ENCODE measurements at regions not wholly inside any gene's neighbourhood (a gene's known extent, or its start where the extent isn't known, plus 50 kb on each side); places are given as distances from the start of the nearest gene placed in this dataset.
A peak's percentile ranks its signal among the peaks of the same experiment; 100 is the strongest.
"Not testable (repeated sequence)": the region's sequence is repeated elsewhere in the genome, so short reads cannot be mapped to it uniquely, and the experiment has no call there.

DNA sequence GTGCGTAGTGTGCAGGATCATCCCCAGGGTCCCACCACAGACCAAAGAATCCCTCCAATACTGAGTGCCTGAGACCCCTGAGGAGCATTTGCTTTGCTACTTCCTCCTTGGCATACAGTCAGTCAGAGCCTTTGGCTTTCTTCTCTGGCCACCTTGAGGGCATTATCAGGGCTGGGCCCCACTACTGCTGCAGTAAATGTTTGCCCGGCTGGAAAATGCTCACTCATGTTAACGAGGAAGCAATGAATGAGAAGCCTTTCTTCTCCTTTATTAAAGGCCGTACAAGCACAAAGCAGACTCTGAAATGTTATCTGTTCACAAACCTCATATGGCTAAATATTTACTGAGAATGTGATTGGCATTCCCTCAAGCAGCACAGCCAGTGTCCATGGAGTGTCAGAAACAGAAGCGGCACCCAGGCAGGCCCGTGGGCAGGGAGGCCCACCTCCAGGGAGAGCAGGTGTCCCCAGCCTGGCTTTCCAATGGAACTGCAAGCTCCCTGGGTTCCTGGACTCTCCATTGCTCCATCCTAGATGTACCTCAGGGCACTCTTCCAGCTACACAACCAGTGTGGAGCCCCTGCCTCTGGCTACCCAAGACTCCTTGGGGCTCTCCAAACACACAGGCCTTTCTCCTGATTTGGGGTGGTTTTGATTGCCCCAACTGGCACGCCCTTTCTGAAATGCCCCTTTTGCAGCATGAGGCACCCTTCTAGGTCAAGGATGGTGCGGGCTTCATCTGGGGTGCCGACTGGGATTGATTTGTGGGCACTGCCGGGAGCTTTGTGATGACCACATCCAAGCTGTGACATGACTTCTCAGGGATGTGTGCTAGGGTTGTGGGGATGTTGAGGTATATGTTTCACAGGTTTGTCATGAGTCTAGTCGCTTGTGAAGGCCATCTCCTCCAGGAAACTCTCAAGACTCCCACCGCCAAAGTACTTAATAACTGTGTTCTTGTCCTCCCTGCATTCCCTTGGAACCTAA is 195.6 kb downstream of the FAM43A start:
- DNase-seq (ENCODE audit: low read depth), result no peak

GRCh38 chr3:194884649-194885315 is 199.1 kb downstream of the FAM43A start:
- no peak for DNase-seq (ENCODE audit: low read depth)

DNA sequence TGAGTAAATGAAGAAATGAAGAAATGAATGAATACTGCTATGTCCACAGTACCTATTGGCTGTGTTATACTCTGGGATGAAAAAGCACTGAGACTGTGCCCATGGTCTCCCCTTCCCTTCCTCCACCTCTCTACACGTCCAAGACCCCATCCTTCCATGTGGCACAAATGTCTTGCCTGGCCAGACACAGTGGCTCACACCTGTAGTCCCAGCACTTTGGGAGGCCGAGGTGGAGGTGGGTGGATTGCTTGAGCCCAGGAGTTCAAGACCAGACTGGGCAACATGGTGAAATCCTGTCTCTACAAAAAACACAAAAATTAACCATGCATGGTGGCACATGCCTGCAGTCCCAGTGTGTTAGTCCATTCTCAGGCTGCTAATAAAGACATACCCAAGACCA is 200.1 kb downstream of the FAM43A start:
- no peak for DNase-seq (ENCODE audit: low read depth)

GRCh38 chr3:194886836-194887235 is 201.2 kb downstream of the FAM43A start:
- DNase-seq (ENCODE audit: low read depth), result no peak

GRCh38 chr3:194888062-194888461 is 202.4 kb downstream of the FAM43A start:
- DNase-seq (ENCODE audit: low read depth), result not testable (repeated sequence)

DNA sequence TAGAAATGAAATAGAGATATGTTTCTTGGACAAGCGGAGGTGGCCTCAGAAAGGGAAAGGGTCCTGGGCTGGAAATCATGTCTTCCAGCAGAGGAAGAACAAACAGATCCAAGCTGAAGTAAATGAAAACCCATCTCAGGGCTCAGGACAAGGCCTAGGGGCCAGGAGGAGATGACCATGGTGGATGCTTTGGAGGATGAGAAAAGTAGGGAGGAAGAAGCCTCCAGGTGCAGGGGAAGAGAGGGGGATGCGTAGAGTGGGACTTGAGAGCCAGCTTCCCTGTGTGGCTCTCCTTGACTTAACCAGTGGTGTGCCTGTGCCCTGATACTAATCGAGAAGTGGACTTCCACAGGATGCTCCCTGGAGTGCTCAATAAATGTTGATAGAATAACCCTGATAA is 203.2 kb downstream of the FAM43A start:
- DNase-seq (ENCODE audit: low read depth), result no peak

DNA sequence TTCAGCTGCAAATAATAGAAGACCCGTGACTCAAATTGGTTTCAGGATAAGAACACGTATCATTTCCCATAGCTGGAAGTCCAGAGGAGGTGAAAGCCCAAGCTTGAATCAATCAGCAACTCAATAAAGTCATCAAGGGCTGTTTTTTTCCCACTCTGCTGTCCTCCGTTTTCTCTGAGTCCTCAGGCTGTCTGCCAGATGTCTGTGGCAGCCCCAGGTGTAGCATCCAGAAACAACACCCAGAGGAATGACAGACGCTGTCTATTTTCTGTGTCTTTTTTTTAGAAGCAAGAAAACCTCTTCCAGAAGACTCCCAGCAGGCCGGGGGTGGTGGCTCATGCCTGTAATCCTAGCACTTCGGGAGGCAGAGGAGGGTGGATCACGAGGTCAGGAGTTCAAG is 204.4 kb downstream of the FAM43A start:
- no peak for DNase-seq (ENCODE audit: low read depth)

- no peak for DNase-seq (ENCODE audit: low read depth)
These were observed 207.7 kb downstream of the FAM43A start for GRCh38 chr3:194893121-194893987.

DNA sequence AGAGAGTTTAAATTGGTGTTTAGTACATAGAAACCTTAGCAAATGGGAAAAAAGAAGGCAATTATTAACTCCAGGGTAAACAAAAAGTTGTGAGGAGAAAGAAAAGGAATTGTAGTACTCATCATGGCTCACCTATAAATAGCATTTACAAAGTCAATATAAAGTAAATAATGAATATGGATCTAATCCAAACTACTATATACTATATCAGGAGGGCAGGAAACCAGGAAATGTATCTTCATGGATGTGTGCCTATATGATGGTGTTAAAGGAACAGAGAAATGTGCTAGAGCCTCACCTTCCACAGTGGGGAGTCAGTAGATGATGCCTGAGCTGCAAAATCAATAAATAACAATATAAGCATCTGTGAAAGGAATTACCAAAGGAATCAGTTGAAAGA is 208.9 kb downstream of the FAM43A start:
- no peak for DNase-seq (ENCODE audit: low read depth)

- DNase-seq (ENCODE audit: low read depth), result no peak
These were observed 215.3 kb downstream of the FAM43A start for GRCh38 chr3:194900854-194901522.

- DNase-seq (ENCODE audit: low read depth), result not testable (repeated sequence)
These were observed 217.8 kb downstream of the FAM43A start for GRCh38 chr3:194903447-194903846.

- DNase-seq (ENCODE audit: low read depth), result not testable (repeated sequence)
These were observed 219.3 kb downstream of the FAM43A start for GRCh38 chr3:194904999-194905398.

DNA sequence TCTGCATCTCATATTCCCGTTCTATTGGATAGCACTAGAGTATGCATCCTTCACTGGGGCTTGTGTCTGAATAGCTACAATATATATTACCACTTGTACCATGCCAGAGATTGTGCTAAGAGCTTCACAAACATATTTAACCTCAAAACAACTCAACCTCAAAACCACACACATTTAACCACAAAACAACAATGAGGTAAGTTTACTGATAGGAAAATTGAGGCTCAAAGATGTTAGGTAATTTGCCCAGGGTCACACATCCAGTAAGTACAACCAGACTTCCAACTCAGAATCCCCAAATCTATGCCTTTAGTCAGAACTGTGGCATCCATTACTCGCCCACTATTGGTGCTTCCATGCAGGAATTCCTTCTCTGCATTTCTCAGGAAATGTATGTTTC is 220.0 kb downstream of the FAM43A start:
- DNase-seq (ENCODE audit: low read depth), result no peak

DNA sequence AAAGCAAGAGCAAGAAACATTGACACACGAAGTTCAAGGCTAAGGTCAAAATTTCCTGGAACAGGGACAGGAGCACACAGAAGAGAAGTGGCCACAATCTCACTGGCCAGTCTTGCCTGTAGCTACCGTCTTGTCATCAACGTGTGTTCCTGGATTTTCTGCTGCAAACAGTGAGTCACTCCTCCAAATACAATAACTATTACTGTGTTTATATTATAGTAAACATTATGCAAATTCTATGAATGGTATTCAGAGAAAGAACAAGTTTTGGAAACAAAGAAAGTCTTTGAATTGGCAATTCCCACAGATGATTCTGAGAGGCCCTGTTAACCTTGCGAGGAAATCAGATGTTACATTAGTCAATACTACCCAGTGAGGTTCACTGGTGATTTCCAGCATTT is 220.5 kb downstream of the FAM43A start:
- DNase-seq (ENCODE audit: low read depth), result peak; percentile 18

GRCh38 chr3:194906970-194907629 is 221.4 kb downstream of the FAM43A start:
- DNase-seq (ENCODE audit: low read depth), result no peak

DNA sequence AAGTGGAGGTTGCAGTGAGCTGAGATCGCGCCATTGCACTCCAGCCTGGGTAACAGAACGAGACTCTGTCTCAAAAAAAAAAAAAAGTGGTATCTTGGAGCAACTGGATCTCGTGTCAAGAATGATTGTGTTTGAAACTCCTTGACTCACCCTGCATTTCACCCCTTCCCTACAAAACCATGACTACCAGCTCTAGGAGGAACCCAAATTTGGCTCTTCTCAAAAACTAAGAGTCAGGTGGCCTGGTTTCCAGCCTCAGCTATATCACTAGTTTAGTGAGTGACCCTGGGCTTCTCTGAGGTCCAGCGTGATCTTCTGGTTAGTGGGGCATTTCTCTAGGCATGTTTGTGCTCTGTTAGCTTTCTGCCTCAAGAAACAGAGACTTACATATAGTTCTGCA is 222.1 kb downstream of the FAM43A start:
- DNase-seq (ENCODE audit: low read depth), result no peak

DNA sequence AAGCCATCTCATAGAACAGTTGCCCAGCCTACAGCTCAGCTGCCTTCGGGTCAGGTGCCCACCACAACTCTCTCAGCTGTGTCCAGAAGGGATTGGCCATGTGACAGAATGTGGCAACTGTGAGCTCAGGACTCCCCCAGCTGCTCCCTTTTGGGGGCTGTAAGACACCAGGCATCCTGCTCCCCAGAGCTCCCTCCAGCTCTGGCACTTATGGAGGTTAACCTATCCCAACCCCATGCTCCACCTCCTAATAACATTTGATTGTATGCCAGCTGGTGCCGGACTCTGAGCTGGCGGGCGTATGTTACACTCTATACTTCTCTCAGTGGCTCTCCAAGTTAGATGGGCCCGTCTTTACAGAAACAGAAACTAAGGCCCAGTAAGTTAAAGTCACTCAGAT is 222.8 kb downstream of the FAM43A start:
- no peak for DNase-seq (ENCODE audit: low read depth)

DNA sequence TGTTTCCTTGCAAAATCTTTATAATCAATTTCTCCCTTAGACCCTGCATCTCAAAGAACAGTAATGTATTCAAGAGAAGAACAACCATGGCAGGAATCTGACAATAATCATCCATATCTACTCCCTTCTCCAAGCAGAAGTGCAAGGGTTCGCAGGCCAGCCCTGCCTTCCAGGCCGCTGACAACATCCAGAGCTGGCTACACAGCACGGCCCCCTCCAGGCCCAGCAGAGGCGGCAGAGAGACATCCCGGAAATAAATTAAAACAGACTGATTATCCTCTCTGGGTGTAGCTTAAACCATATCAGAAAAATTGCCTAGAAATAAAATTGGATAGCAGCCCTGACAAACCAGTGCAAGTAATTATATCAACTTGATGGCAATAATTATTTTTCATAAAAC is 223.3 kb downstream of the FAM43A start:
- DNase-seq (ENCODE audit: low read depth), result no peak

- no peak for DNase-seq (ENCODE audit: low read depth)
These were observed 224.8 kb downstream of the FAM43A start for GRCh38 chr3:194910414-194910984.

- DNase-seq (ENCODE audit: low read depth), result no peak
These were observed 227.6 kb downstream of the FAM43A start for GRCh38 chr3:194913316-194913715.

DNA sequence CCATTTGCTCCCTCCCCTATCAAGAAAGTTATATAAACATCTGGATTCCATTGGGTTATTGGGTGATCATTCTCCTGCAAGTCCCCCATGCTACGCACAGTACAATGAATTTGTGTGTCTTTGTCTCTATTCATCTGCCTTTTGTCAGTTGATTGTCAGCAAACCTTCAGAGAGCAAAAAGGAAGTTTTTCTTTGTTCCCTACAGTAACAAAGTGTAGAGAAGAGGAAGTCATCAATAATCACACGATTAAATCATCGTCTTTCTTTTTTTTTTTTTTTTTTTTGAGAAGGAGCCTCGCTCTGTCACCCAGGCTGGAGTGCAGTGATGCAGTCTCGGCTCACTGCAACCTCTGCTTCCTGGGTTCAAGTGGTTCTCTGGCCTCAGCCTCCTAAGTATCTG is 239.2 kb downstream of the FAM43A start:
- DNase-seq (ENCODE audit: low read depth), result not testable (repeated sequence)
